LoVo (cell line): ENCODE measurements at regions not wholly inside any gene's neighbourhood (a gene's known extent, or its start where the extent isn't known, plus 50 kb on each side); places are given as distances from the start of the nearest gene placed in this dataset.
A peak's percentile ranks its signal among the peaks of the same experiment; 100 is the strongest.
"Not testable (repeated sequence)": the region's sequence is repeated elsewhere in the genome, so short reads cannot be mapped to it uniquely, and the experiment has no call there.

Source experiments
- DNase-seq: peaks from one replicate; pipeline ENCODE4 v3.0.0-alpha.2; 2016; ENCODE audit warnings: low spot score

- no peak for DNase-seq
Observed at GRCh38 chr12:59405992-59406391, 189.8 kb upstream of the SLC16A7 start.

GRCh38 chr12:59404109-59404650 is 191.6 kb upstream of the SLC16A7 start:
- no peak for DNase-seq

- peak; percentile 71 for DNase-seq
Observed at GRCh38 chr12:59403259-59403932, 192.4 kb upstream of the SLC16A7 start.

- no peak for DNase-seq
Observed at GRCh38 chr12:59401862-59402261, 194.0 kb upstream of the SLC16A7 start.

GRCh38 chr12:59398164-59398563 is 197.7 kb upstream of the SLC16A7 start:
- no peak for DNase-seq

- no peak for DNase-seq
Observed at GRCh38 chr12:59396919-59397318, 198.9 kb upstream of the SLC16A7 start.

GRCh38 chr12:59396519-59396918 is 199.3 kb upstream of the SLC16A7 start:
- no peak for DNase-seq

- DNase-seq: not testable (repeated sequence)
Observed at GRCh38 chr12:59395310-59395709, 200.5 kb upstream of the SLC16A7 start.

- no peak for DNase-seq
Observed at GRCh38 chr12:59393506-59393905, 202.3 kb upstream of the SLC16A7 start.

- DNase-seq: no peak
Observed at GRCh38 chr12:59389968-59390576, 205.8 kb upstream of the SLC16A7 start.

- no peak for DNase-seq
Observed at GRCh38 chr12:59388694-59389093, 207.1 kb upstream of the SLC16A7 start.

- no peak for DNase-seq
Observed at GRCh38 chr12:59388176-59388575, 207.7 kb upstream of the SLC16A7 start.

GRCh38 chr12:59386236-59386635 is 209.6 kb upstream of the SLC16A7 start:
- DNase-seq: no peak

GRCh38 chr12:59383079-59383822 is 212.6 kb upstream of the SLC16A7 start:
- DNase-seq: no peak

- no peak for DNase-seq
Observed at GRCh38 chr12:59382282-59383078, 213.3 kb upstream of the SLC16A7 start.

GRCh38 chr12:59381106-59381505 is 214.7 kb upstream of the SLC16A7 start:
- no peak for DNase-seq

- no peak for DNase-seq
Observed at GRCh38 chr12:59375633-59376032, 220.2 kb upstream of the SLC16A7 start.

- DNase-seq: no peak
Observed at GRCh38 chr12:59374783-59375182, 221.0 kb upstream of the SLC16A7 start.

- no peak for DNase-seq
Observed at GRCh38 chr12:59372956-59373355, 222.9 kb upstream of the SLC16A7 start.

GRCh38 chr12:59370933-59371332 is 224.9 kb upstream of the SLC16A7 start:
- DNase-seq: no peak

- no peak for DNase-seq
Observed at GRCh38 chr12:59365133-59365532, 230.7 kb upstream of the SLC16A7 start.

- peak; percentile 47 for DNase-seq
Observed at GRCh38 chr12:59357811-59358210, 238.0 kb upstream of the SLC16A7 start.
